HEK293 (cell line): ENCODE measurements at regions not wholly inside any gene's neighbourhood (a gene's known extent, or its start where the extent isn't known, plus 50 kb on each side); places are given as distances from the start of the nearest gene placed in this dataset.

Experiments
- CTCF ChIA-PET: fragments of 350-600 bp; formaldehyde crosslinking; extraction: SDS; loops from one replicate; lab custom pipeline; 2021; ENCODE audit warnings: antibody characterized with exemption; lab: Yijun Ruan, JAX
- POLR2A ChIA-PET: fragments of 300-600 bp; formaldehyde crosslinking; extraction: SDS; loops from one replicate; lab custom pipeline; 2020; ENCODE audit warnings: antibody characterized with exemption, inconsistent platforms; lab: Yijun Ruan, JAX
- H3K27ac ChIP-seq: fragments of 200-500 bp; sonication (Bioruptor generic); 2 replicates; pipeline ENCODE4 v1.5.1; 2014; ENCODE audit warnings: low read depth, low read length, control low read depth, inconsistent platforms; ENCODE audit errors: extremely low read depth
- H3K36me3 ChIP-seq, 2 experiments: fragments of 200-500 bp in 1 of 2; sonication (Bioruptor generic) in 1 of 2; 1 replicate in 1 of 2; 2 replicates in 1 of 2; pipeline ENCODE4 v1.5.1; 2014 to 2017; ENCODE audit warnings: inconsistent platforms in 2 of 2, low read length in 2 of 2; ENCODE audit not compliant: control insufficient read depth in 2 of 2, insufficient read depth in 1 of 2
- H3K4me1 ChIP-seq: fragments of 200-500 bp; sonication (Bioruptor generic); 2 replicates; pipeline ENCODE4 v1.5.1; 2014; ENCODE audit warnings: mild to moderate bottlenecking, low read length, inconsistent platforms; ENCODE audit not compliant: control insufficient read depth, insufficient read depth
- H3K4me3 ChIP-seq: 2 replicates; pipeline ENCODE4 v1.5.1; 2011; ENCODE audit warnings: low read depth, mild to moderate bottlenecking, control low read depth, low read length, moderate library complexity
- H3K9me3 ChIP-seq: fragments of 200-500 bp; sonication (Bioruptor generic); 2 replicates; pipeline ENCODE4 v1.5.1; 2014; ENCODE audit warnings: low read depth, low read length, inconsistent platforms; ENCODE audit not compliant: control insufficient read depth, insufficient read depth
- FEZF1 ChIP-seq: fragments of 450-650 bp; formaldehyde crosslinking; IDR thresholded peaks from 2 replicates; pipeline ENCODE4 v1.5.1; 2016; ENCODE audit warnings: missing biosample characterization, missing genetic modification characterization
- GFI1B ChIP-seq: fragments of 450-650 bp; formaldehyde crosslinking; IDR thresholded peaks from 2 replicates; pipeline ENCODE4 v1.5.1; 2016; ENCODE audit warnings: missing biosample characterization, missing genetic modification characterization
- IKZF3 ChIP-seq: fragments of 450-650 bp; IDR thresholded peaks from 2 replicates; pipeline ENCODE4 v1.5.0; 2018; ENCODE audit warnings: missing biosample characterization, mild to moderate bottlenecking, missing genetic modification characterization, moderate library complexity
- MZF1 ChIP-seq: fragments of 450-650 bp; formaldehyde crosslinking; IDR thresholded peaks from 2 replicates; pipeline ENCODE4 v1.5.1; 2017; ENCODE audit warnings: missing biosample characterization, missing genetic modification characterization, borderline replicate concordance
- ZBTB1 ChIP-seq: fragments of 450-650 bp; formaldehyde crosslinking; IDR thresholded peaks from 2 replicates; pipeline ENCODE4 v1.5.1; 2016; ENCODE audit warnings: missing biosample characterization, missing genetic modification characterization
- ZFP69B ChIP-seq: fragments of 450-650 bp; formaldehyde crosslinking; IDR thresholded peaks from 2 replicates; pipeline ENCODE4 v1.5.1; 2016; ENCODE audit warnings: missing biosample characterization, missing genetic modification characterization
- ZIC2 ChIP-seq: fragments of 450-650 bp; formaldehyde crosslinking; IDR thresholded peaks from 2 replicates; pipeline ENCODE4 v1.5.1; 2016; ENCODE audit warnings: missing biosample characterization, missing genetic modification characterization
- ZNF114 ChIP-seq: fragments of 450-650 bp; formaldehyde crosslinking; IDR thresholded peaks from 2 replicates; pipeline ENCODE4 v1.5.0; 2017; ENCODE audit warnings: missing biosample characterization, missing genetic modification characterization
- ZNF239 ChIP-seq: fragments of 450-650 bp; formaldehyde crosslinking; IDR thresholded peaks from 2 replicates; pipeline ENCODE4 v1.5.1; 2016; ENCODE audit warnings: missing biosample characterization, missing genetic modification characterization
- ZNF391 ChIP-seq: fragments of 450-650 bp; formaldehyde crosslinking; IDR thresholded peaks from 2 replicates; pipeline ENCODE4 v1.5.1; 2016; ENCODE audit warnings: low read depth, missing biosample characterization, missing genetic modification characterization, borderline replicate concordance
- ZNF394 ChIP-seq: fragments of 450-650 bp; formaldehyde crosslinking; IDR thresholded peaks from 2 replicates; pipeline ENCODE4 v1.5.1; 2016; ENCODE audit warnings: missing biosample characterization, missing genetic modification characterization, mild to moderate bottlenecking, moderate library complexity, borderline replicate concordance
- ZNF416 ChIP-seq: fragments of 450-650 bp; formaldehyde crosslinking; IDR thresholded peaks from 2 replicates; pipeline ENCODE4 v1.5.1; 2016; ENCODE audit warnings: missing biosample characterization, missing genetic modification characterization
- ZNF530 ChIP-seq: fragments of 450-650 bp; formaldehyde crosslinking; IDR thresholded peaks from 2 replicates; pipeline ENCODE4 v1.5.1; 2016; ENCODE audit warnings: low read depth, missing biosample characterization, missing genetic modification characterization
- ZNF621 ChIP-seq: fragments of 450-650 bp; formaldehyde crosslinking; IDR thresholded peaks from 2 replicates; pipeline ENCODE4 v1.5.1; 2017; ENCODE audit warnings: missing biosample characterization, missing genetic modification characterization
- ZNF624 ChIP-seq: fragments of 450-650 bp; formaldehyde crosslinking; IDR thresholded peaks from 2 replicates; pipeline ENCODE4 v1.5.1; 2017; ENCODE audit warnings: missing biosample characterization, missing genetic modification characterization
- ZNF707 ChIP-seq: fragments of 450-650 bp; formaldehyde crosslinking; IDR thresholded peaks from 2 replicates; pipeline ENCODE4 v1.5.1; 2016; ENCODE audit warnings: missing biosample characterization, missing genetic modification characterization
- ZNF843 ChIP-seq: fragments of 450-650 bp; formaldehyde crosslinking; IDR thresholded peaks from 2 replicates; pipeline ENCODE4 v1.5.1; 2016; ENCODE audit warnings: missing biosample characterization, missing genetic modification characterization
- TF ChIP-seq, protein P1 (sequence below): fragments of 450-650 bp; formaldehyde crosslinking; IDR thresholded peaks from 2 replicates; pipeline ENCODE4 v1.5.1; 2017; ENCODE audit warnings: missing biosample characterization, missing genetic modification characterization
- TF ChIP-seq, protein P2 (sequence below): fragments of 450-650 bp; formaldehyde crosslinking; IDR thresholded peaks from 2 replicates; pipeline ENCODE4 v1.5.1; 2016; ENCODE audit warnings: missing biosample characterization, missing genetic modification characterization
- TF ChIP-seq, protein P3 (sequence below): fragments of 450-650 bp; formaldehyde crosslinking; IDR thresholded peaks from 2 replicates; pipeline ENCODE4 v1.5.1; 2016; ENCODE audit warnings: missing biosample characterization, missing genetic modification characterization

DNA sequence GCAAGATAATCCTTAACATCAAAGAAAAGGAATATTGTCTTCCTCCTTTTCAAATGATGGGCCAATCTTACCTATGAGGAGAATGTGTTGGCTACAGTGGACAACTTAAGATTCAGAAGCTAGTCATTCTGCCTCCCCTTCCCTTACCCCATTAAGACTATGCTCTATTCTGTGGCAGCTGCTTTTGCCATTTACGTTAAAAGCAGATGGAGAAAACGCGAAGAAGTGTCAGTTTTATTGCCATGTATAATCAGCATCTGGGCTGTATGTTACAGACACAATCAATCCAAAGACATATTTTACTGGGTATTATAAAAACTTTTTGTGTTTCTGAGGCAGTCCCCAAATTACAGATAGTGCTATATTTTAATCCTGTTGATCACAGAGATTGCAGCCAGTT is 196.1 kb upstream of the PACRGL start:
- Histone ChIP-seq H3K27ac (no peak overlapping the region), H3K4me3 (no peak overlapping the region), H3K9me3 (no peaks in the 10 kb centered on the region), H3K36me3 (peaks cover 0 to 16% of the 10 kb centered on the region in 2 experiments; a peak in 1 of 3 replicates), H3K4me1 (no peaks in the 10 kb centered on the region)
- ChIA-PET CTCF (interaction anchor here (0.9 kb wide), 1 partner anchor 9 kb away, joined by 3 read pairs; no protein-coding TSS in a partner anchor), POLR2A (no interaction called here)
- TF ChIP-seq, protein P1, sequence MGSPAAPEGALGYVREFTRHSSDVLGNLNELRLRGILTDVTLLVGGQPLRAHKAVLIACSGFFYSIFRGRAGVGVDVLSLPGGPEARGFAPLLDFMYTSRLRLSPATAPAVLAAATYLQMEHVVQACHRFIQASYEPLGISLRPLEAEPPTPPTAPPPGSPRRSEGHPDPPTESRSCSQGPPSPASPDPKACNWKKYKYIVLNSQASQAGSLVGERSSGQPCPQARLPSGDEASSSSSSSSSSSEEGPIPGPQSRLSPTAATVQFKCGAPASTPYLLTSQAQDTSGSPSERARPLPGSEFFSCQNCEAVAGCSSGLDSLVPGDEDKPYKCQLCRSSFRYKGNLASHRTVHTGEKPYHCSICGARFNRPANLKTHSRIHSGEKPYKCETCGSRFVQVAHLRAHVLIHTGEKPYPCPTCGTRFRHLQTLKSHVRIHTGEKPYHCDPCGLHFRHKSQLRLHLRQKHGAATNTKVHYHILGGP (tag by site-specific recombination): no peak
- TF ChIP-seq ZNF114 (tag by site-specific recombination) (no peak), ZNF530 (tag by site-specific recombination) (no peak), ZNF621 (no peak), ZIC2 (tag by site-specific recombination) (no peak), IKZF3 (tag by site-specific recombination) (no peak), ZBTB1 (no peak), ZNF843 (tag by site-specific recombination) (no peak), ZNF416 (tag by site-specific recombination) (no peak), FEZF1 (tag by site-specific recombination) (no peak), ZNF394 (no peak), ZNF239 (no peak), ZNF391 (tag by site-specific recombination) (no peak), GFI1B (tag by site-specific recombination) (no peak), ZFP69B (tag by site-specific recombination) (no peak)
- TF ChIP-seq, protein P2, sequence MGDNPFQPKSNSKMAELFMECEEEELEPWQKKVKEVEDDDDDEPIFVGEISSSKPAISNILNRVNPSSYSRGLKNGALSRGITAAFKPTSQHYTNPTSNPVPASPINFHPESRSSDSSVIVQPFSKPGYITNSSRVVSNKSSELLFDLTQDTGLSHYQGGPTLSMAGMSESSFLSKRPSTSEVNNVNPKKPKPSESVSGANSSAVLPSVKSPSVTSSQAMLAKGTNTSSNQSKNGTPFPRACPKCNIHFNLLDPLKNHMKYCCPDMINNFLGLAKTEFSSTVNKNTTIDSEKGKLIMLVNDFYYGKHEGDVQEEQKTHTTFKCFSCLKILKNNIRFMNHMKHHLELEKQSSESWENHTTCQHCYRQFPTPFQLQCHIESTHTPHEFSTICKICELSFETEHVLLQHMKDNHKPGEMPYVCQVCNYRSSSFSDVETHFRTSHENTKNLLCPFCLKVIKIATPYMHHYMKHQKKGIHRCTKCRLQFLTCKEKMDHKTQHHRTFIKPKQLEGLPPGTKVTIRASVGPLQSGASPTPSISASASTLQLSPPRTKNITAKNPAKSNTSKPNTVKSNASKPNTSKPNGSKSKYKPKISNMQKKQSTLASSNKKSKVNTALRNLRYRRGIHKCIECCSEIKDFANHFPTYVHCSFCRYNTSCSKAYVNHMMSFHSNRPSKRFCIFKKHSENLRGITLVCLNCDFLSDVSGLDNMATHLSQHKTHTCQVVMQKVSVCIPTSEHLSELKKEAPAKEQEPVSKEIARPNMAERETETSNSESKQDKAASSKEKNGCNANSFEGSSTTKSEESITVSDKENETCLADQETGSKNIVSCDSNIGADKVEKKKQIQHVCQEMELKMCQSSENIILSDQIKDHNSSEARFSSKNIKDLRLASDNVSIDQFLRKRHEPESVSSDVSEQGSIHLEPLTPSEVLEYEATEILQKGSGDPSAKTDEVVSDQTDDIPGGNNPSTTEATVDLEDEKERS (tag by site-specific recombination): no peak

DNA sequence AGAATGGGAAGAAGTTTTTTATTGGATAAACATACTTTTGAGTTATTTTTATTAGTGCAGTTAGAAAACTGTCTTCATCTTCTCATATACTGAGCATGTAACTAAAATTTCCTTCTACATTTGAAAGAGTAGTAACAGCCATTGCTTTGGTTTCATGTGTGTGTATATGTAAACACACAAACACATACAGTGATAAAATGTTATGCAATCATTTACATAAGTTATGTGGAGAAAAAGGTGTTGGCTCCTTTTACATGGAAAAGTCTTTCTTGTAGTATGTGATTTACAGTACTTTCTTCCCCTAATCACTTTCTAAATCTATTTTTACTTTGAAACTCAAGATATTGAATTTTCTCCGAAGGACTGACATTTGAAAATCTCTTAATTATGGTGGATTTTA is 194.3 kb upstream of the PACRGL start:
- H3K27ac ChIP-seq: no peak overlapping the region
- H3K4me3 ChIP-seq: no peak overlapping the region
- H3K9me3 ChIP-seq: no peaks in the 10 kb centered on the region
- CTCF ChIA-PET: interaction anchor here (0.6 kb wide), 1 partner anchor 15 kb away, joined by 4 read pairs; no protein-coding TSS in a partner anchor
- peaks cover 0 to 21% of the 10 kb centered on the region in 2 experiments; a peak in 1 of 3 replicates for H3K36me3 ChIP-seq
- no peaks in the 10 kb centered on the region for H3K4me1 ChIP-seq
- POLR2A ChIA-PET: interaction anchor here (0.5 to 0.6 kb wide), 2 partner anchors 244 to 1097 kb away, joined by 3 read pairs; no protein-coding TSS in a partner anchor
- TF ChIP-seq ZNF624 (tag by site-specific recombination) (no peak), MZF1 (tag by site-specific recombination) (no peak), ZNF621 (no peak), ZNF707 (tag by site-specific recombination) (no peak)
- TF ChIP-seq, protein P3, sequence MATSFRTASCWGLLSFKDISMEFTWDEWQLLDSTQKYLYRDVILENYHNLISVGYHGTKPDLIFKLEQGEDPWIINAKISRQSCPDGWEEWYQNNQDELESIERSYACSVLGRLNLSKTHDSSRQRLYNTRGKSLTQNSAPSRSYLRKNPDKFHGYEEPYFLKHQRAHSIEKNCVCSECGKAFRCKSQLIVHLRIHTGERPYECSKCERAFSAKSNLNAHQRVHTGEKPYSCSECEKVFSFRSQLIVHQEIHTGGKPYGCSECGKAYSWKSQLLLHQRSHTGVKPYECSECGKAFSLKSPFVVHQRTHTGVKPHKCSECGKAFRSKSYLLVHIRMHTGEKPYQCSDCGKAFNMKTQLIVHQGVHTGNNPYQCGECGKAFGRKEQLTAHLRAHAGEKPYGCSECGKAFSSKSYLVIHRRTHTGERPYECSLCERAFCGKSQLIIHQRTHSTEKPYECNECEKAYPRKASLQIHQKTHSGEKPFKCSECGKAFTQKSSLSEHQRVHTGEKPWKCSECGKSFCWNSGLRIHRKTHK (tag by site-specific recombination): no peak
